ENCODE measurements at regions not wholly inside any gene's neighbourhood (a gene's known extent, or its start where the extent isn't known, plus 50 kb on each side); places are given as distances from the start of the nearest gene placed in this dataset.

DNA sequence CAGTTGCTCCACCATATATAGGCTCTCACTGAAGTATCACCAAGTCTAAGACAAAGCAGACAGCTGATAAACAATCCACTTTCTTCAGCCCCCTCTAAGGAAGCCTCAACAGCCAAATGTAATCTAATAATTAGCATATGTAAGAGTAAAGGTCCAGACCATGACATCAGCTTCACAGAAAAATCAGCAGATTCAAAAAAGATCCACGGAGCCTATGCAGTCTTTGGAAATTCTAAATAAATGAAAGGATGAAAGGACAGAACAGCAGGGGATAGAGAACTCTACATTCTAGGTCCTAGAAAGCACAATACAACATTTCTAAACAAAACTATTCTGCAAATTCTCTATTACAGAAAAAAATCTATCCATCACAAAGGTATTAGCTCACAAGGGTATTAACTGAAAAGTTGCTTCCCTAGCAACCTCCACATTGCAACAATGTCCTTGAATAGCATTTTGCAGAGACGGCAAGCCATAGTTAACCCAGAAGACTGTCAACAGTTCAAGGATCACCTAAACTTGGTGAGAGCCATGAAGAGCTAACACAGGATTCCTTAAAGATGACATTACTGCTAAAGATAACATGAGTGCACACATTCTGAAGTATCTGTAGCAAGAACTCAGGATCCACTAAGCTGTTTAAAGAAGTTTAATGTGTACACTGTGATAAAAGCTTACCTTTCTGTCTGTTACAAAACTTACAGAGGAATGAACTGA is 74.3 kb downstream of the SIPA1L2 start:
- DNase-seq, result peak; percentile 35

DNA sequence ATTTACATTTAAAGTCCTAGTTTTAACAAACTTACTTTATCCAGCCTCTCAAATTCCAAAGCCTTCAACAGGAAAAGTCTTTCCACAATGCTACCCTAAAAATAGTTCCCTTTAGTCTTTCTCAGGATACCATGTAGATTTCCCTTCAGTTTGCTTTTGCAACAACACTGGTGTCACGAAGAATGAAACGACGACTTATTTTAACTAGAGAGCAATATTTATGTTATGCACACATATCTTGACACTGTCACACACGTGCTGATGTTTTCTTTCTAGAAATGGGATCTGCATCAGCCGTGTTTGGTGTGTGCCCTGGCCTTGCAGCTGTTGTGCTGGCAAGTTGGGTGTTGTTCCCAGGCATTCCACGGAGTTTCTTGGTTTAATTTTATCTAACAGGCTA is 75.5 kb downstream of the SIPA1L2 start:
- DNase-seq, result no peak

DNA sequence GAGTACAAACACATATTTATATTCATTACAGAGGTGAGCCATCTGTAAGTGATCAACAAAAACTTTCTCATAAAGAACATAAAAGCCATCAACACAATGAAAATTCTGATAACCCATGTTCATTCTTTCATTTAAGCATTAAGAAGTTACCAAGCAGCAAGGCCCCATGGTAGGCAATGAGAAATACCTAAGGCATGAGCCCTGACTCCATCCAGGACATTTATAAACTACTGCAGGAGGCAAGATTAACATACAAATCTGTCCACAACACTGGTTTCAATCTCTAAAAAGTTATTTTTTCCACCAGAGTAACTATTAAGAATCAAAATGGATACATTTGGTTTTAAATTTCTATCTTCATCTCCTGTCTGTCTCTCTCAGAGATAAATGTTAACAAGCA is 76.1 kb downstream of the SIPA1L2 start:
- DNase-seq, result peak; percentile 62

DNA sequence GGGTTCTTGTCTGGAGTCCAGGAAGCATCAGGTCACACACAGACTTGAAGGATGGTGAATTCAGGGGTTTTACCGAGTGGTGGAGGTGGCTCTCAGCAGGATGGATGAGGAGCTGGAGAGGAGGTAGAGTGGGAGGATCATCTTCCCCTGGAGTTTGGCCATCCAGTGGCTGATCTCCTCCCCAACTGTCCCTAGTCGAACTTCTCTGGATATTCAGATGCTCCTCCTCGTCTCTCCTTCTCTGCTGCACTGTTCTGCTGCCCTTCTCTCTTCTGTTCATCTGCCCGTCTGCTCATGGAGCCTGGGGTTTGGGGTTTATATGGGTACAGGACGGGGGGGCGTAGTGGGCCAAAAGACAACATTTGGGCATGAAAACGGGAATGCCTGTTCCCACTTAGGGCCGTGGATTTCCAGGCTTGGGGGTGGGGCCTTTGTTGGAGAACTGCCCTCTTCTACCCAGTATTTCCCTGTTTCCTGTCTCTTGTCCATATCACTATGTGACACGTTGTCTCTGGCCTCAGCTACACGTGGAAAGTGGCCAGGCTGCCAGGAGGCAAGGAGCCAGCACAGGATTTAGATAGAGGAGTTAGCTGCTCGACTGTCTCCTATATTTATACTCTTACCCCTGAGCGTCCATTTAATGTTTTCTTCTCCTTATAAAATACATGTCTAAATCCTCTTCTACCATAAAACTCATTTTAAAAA is 76.7 kb downstream of the SIPA1L2 start:
- peak; percentile 48 for DNase-seq

DNA sequence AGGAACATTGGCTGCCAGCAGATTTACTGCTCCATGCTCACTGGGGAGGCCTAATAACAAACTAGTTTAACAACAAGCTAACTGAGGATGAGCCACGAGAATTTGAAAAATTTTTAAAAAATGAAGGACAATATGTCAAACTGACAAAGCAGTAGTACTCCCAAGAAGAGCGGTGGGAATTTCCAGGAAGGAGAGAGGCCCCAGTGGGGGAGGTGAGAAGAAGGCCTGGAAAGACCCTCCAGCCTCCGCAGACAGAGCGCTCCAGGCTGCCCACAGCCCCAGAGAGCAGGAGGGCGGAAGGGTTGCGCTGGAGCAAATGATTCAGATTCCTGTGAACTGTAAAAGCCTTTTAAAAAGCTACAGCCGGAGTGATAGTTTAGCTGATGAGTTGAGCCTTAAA is 78.5 kb downstream of the SIPA1L2 start:
- DNase-seq, result peak; percentile 56

DNA sequence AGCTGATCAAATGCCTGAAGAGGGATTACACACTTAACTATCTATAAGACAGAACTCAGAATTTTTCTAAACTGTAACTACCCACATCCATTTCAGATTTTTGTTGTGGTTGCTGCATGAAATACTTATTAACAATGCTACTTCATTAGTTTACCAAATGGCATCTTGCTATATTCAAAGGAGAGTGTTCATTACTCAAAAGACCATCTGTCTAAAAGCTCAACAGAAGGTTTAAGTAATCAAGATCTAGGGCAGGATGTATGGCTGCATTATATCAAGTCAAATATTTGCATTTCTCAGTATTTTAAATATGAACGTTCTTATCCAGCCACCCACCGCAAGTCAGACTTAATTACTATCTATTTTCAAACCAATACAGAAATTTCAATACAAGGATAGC is 79.9 kb downstream of the SIPA1L2 start:
- DNase-seq, result no peak

DNA sequence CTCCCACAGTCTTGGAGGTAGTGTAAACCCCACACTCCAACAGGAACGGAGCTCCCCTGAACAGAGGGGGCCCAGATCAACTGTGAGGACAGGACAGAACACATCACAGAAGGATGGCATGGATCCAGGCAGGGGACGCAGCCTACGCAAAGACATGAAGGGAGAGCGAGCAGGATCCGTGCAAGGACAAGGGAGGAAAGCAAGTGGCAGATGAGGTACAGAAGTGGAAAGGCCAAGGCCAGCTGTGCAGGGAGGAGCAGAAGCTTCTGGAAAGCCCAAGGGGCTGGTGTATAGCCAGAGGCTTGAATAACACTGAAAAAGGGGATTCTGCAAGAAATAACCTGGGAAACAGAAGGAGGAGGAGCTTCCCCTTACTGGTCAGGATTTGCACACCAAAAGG is 81.2 kb downstream of the SIPA1L2 start:
- DNase-seq, result no peak

DNA sequence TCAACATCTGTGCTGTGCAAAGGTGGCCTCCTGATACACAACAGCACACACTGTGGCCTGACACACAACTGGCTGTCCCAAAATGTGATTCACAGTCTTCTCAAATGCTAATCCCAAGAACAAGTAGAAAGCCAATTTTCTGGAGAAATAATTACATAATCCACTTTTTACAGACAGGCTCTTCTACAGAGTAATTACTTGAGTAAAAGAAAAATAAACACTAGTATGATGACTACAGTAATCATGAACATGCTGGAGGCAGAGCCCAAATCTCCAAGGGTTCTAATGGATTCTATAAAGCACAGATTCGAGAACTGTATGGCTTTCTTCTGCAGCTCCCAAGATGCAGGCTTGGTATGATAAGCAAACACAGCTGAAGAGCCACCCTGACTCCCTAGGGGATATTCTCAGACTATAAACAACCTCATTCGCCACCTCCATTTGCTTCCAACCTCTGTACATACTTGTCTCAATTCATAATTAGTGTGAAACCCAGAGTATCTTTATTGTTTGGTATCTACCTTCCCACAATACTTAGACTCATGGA is 81.9 kb downstream of the SIPA1L2 start:
- no peak for DNase-seq

DNA sequence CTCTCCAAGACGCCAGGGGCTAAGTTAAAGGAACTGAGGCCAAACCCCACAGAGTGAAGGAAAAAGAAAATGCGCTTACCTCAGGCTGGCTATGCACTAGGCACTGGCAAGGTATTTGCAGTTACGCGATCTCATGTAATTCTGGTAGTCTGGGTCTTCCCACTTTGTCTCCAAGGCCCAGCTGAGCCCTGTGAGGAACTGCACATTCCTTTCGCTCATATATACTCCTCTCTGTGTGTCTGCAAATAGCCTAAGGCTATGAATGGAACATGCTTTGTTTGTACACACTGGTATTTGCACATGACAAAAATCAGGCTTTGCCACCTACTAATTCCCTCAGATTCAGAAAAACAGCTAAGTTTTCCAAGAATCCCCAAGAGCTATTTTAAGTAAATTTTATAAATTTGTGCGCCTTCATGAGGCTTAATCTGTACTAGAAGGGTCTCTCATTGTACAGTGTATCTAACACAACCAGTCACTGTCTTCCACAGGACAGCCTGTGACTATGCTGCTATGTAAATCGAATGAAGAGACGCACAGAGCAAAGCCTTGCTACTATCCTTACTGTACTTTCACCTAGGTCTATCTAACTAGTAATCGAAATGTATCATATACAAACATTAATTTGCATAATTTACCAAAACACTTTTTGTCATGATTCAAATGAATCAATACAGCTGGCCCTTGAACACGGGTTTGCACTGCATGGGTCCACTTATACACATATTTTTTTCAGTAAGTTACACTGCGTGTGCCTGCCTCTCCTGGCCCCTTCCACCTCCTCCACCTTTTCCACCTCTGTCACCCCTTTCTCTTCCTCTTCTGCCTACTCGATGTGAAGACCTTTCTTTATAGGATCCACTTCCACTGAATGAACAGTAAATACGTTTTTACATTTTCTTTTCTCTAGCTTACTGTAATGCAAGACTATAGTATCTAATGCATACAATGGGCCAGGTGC is 87.0 kb downstream of the SIPA1L2 start:
- no peak for DNase-seq

DNA sequence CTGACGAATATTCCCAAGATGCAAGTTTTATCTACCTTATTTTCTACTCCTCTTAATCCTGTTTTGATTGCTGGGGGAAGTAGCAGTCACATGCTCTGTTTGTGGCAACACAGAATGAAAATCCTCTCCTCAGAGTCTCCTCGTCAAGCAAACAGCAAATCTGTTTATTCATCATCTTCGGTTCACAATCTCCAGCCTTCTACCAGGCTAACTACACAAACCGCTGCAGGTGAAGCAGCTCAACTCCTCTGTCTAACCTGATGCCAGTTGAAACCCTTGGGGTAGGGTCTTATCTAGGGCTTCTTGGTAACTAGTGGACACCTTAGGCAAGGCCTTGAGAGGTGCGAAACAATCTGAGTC is 91.0 kb downstream of the SIPA1L2 start:
- DNase-seq, result no peak

DNA sequence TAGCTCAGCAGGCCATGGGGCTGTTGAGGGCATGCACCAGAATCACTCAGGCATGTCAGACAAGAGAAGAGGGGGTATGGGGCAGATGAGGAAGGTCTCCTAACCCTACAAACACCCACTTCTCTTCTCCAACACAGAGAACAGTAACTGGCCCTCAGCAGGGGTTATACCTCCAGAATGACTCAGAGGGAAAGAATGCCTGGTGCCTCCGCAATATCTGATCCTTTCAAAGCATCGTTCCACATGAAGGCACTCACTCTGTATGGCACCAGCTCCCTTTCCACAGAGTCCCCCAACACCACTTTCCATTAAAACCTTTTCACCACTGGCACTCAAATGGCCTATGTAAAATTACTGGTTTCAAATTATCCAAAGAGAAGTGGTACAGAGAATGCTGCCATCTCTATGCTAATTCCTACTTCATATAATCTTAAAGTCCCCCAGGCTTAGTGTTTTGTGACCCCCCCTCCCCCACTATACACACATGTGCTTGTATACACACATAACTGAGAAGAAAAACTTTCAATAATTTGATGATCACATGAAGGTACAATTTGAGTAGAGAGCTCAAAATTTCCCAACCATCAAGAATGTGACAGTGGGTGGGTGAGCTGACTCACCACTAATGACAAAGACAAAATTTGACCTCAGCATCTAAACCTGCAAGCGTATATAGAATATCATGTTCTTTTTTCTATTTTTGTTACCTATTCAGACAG is 91.5 kb downstream of the SIPA1L2 start:
- DNase-seq, result peak; percentile 61

DNA sequence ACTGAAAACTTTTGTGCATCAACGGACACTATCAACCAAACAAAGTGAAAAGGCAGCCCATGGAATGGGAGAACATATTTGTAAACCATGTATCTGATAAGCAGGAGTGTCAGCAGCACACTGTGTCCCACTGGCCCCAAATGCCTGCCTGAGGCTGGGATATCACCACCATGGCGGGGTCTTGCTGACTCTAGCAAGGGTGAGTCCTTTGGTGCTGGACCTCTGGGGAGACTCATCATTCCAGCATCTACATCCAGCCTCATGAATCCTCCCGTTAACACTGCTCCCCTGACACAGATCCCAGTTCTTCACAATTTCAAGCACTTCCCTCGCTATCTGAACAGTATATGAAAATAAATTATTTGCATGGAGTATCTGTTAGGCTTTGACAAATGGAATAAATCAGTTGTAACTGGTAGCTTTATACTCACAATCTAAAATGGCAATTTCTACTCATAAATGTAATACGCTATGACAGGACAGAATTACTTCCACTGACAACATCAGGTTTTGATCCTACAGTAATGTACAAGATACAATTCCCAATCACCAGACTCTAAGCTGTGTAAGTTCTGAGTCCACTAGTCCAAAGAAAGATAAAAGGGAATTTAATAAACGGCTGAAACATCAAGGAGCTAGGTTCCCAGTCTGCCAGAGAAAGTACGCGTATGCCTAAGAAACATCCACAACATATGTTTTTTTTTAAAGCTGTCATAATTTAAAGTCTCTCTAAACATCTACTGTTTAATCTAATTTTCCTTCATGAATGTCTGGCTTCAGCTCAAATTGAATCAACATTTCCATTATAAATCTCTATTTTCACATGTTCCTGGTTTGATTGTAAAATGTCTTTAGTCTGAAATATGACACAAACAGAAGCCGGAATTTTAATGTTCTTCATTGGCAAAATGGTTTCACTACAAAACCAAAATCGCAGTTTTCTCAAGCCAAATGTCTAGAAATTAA is 95.1 kb downstream of the SIPA1L2 start:
- DNase-seq, result no peak

DNA sequence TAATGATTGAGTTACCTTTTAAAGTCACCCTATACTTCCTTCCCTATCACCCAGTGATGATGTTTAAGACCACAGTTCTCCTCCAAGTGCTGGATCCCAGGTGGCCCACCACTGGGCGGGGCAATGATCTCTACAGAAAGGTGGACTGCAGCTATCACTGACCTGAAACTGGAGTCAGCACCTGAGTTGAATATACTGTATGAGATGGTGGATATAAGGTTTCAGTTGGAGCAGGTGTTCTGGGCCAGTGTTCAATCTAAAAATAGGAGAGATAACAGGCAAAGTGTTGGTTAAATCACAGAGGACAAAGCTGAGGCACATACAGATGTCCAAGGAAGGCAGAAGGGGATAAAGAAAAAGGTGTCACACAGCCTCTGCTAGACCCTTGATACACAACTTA is 96.6 kb downstream of the SIPA1L2 start:
- DNase-seq, result no peak

DNA sequence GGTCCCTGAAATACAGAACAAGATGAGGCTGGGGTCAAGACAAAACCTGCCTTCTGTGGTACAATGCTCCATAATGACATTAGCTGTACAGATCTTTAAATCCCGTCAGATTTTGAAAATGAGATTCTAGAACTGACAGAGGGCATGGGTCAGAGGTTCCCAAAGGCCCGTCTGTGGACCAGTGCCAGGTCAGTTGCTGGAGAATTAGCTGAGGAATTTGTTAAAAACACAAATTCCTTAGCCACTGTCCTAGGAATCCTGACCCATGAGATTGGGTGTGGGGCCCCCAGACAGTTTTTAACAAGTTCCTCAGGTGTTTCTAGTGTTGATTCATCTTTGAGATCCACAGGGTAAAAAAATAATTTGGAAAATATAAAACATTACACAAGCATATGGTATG is 97.0 kb downstream of the SIPA1L2 start:
- DNase-seq, result no peak

DNA sequence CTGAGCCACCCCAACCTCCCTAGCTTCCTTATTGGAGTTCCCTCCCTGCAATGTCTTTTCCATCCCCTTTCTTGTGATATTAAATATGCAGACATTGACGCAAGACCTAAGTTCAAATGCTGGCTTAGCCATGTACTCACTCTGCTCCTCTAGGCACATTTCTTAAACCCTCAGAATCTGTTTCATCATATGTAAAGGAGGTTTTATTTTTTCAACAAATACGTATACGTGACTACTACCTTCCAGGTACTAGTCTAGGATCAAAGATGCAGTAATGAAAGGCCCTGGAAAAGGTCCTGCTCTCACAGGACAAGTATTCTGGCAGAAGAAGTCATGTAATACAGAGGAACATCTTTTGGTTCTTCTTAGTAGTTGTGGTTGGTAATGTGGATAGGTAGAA is 98.6 kb downstream of the SIPA1L2 start:
- no peak for DNase-seq

DNA sequence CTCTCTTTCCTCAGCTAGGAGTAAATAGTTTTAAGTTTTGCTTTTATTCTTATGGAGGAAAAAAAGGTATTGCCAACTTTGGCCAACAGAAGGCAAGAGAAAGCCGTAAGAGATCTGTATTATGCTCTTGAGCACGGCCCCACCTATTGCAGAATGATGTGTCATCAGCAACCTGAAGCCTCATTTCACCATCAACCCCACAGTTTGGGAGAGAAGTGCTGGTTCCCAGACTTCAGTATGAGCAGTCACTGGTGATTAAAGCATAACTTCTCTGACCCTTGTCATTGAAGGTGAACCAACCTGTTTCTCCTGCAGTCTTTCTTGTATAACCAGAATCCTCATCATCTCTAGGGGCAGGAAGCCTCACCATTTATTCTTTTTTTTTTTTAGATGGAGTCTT is 100.2 kb downstream of the SIPA1L2 start:
- no peak for DNase-seq

DNA sequence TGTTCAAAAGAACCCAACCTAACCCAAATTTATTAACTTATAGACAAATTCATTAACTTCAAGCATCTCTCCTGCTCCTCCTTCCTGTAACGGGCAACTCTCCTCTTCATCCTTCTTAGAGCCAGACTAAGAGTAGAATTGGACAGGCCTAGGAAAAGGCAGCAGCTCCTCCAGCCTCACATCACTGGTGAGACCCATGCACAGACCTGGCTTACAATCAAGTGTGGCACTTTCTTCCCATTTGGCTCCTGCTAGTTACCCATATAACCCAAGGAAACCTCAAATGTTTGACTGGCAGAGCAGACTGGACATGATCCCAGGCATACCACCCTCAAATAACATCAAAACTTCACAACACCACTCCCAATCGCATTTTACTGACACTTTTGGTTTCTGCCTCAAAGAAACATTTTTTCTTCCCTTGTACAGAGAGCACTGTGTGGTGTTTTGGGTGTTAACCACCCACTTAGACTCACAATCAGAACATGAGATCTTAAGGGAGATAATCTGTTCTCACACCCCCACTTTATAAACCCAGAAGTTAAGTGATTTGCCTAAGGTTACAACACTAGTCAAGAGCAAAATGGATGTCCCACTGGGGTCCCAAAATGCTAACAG is 101.4 kb downstream of the SIPA1L2 start:
- no peak for DNase-seq

DNA sequence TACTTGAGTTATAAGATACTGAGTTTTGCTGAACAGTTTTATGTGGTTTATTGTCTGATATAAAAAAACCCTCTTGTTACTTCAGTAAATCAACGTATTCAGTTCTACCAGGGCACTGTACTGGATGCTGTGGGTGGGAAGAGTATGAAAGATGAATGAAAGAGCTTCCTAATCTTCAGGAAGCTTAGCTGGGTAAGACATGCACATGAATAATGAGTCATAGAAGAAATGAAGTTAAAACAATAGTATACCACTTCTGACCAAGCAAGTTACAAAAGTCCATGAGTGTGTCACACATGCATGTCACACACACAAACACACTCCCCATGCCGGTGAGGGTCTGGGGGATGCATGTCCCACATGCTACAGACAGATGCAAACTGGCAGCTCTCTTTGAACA is 105.9 kb downstream of the SIPA1L2 start:
- DNase-seq, result no peak

DNA sequence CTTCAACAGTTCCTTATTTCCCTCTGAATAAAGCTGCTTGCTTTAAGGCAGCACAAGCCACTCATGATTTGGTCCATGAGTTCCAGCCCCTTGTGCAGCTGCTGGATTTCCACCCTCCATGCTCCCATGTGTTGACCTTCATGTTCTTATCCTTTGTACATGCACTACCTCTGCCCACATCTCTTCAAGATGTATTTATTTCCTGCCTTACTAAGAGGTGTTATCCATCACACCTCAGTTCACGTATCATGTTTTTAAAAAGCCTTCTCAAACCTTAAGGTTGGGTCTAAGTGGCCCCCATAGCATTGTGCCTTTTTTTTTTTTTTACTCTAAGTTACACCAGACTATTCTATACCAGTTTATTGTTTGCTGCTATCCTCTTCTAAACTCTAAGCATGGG is 107.7 kb downstream of the SIPA1L2 start:
- DNase-seq, result no peak

DNA sequence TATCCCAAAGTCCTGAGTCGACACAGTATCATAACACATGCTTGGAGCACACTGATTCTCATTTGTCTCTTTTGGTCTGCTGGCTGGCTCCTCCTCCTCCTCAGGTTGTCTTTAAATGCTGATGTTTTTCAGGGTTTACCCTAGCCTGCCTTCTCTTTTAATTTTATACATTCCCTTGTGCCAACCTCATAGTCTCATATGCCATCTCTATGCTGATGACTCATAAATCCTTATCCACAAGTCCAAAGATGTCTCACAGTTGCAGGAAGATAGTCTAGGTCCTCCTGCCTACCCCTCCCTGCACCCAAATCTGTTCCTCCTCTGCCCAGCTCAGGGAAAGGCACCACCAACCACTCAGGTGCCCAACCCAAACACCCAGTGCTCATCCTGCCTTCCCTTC is 108.3 kb downstream of the SIPA1L2 start:
- DNase-seq, result no peak

DNA sequence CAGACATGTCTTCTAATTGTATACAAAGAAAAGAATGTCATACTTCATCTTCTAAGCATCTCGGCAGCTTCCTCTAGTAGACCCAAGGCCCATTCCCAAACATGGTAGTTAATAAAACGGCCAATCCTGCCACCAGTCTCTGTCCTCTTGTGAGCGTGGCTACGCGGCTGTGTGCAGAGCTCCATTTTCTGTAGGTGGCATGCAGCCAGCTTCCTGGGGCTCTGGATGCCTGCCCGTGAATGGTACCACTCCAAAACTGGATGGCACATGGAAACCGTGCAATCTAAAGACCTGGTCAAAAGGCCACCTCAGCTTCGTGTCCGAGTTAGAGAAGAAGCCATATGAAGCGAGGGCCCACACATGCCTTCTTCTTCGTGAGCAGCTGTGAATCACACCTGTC is 110.7 kb downstream of the SIPA1L2 start:
- no peak for DNase-seq

All from fibroblast of skin of right biceps (primary cell).